ENCODE measurements at regions not wholly inside any gene's neighbourhood (a gene's known extent, or its start where the extent isn't known, plus 50 kb on each side); places are given as distances from the start of the nearest gene placed in this dataset.
"Not testable (repeated sequence)": the region's sequence is repeated elsewhere in the genome, so short reads cannot be mapped to it uniquely, and the experiment has no call there.

DNA sequence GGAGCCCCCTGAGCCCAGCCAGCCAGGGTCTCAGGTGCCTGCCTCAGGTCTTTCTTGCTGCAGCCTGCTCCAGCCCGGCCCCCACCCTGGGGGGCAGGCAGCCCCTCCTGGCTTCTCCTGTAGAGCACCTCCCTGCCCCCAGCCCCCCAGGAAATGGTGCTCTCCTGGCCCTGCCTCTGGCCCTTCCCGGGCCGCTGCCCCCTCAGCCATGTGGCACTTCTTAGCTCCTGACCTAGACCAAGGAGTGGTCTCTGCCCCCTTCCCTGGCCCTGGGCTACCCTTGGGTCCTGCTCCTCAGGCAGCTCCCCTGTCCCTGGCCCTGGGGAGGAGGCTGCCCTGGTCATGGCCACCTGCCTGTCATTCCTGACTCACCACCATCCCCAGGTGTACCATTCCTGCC, 82.0 kb upstream of the ANKRD28 start:
- H3K27me3 ChIP-seq (ENCODE audit: control insufficient read depth, insufficient read depth, low read length); H3K4me3 ChIP-seq (ENCODE audit: low read depth, low read length); H3K9ac ChIP-seq (ENCODE audit: low read depth, low read length); H3K4me1 ChIP-seq (ENCODE audit: control insufficient read depth, insufficient read depth, low read length); H3K9me3 ChIP-seq (ENCODE audit: control insufficient read depth, insufficient read depth, low read length); H3K27ac ChIP-seq (ENCODE audit: low read depth, low read length); H3K36me3 ChIP-seq (ENCODE audit: control insufficient read depth, insufficient read depth, low read length): not testable (repeated sequence)

DNA sequence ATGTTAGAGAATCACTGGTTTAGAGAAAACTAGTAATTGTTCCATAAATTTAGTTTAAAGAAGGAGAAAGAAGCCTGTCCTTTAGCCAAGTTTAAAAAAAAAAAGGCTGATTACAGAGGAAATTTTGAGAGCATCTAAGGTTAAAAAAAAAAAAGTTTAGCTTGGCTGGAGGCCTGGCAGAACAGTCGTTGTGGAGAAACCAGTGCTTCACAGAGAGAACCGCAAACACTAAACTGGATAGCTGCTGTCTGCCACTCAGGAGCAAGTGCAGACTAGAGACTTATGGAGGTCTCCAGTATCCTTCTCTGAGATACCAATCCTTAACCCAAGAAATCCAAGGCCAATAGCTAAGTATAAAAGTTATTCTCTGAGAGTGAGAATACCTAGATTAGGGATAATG, 84.8 kb upstream of the ANKRD28 start:
- no peak overlapping the region for H3K4me3 ChIP-seq (ENCODE audit: low read depth, low read length)
- no peak overlapping the region for H3K9ac ChIP-seq (ENCODE audit: low read depth, low read length)
- no peaks in the 10 kb centered on the region for H3K27me3 ChIP-seq (ENCODE audit: control insufficient read depth, insufficient read depth, low read length)
- peaks cover 5% of the 10 kb centered on the region; the same call in 1 of the 2 replicates for H3K4me1 ChIP-seq (ENCODE audit: control insufficient read depth, insufficient read depth, low read length)
- no peak overlapping the region for H3K27ac ChIP-seq (ENCODE audit: low read depth, low read length)
- no peaks in the 10 kb centered on the region for H3K9me3 ChIP-seq (ENCODE audit: control insufficient read depth, insufficient read depth, low read length)
- no peaks in the 10 kb centered on the region for H3K36me3 ChIP-seq (ENCODE audit: control insufficient read depth, insufficient read depth, low read length)

DNA sequence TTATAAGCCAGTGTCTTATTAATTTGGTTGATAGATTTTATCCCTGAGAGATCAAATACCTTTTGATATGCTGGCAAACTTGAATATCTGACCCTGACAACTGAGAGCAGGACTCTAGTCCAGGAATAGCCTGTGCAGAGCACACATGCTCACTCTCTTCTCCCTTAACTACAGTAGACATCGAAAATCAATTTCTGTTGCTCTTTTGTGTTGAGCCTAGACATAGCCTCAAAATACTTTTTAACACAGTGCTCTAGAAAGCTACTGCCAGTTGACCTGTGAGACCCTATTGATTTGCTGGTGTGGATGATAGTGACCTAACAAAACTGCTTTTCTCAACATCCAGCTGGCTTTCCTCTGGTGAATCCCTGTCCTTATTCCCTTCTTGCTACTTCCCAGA, 86.4 kb upstream of the ANKRD28 start:
- Histone ChIP-seq H3K4me1 (ENCODE audit: control insufficient read depth, insufficient read depth, low read length) (peaks cover 5% of the 10 kb centered on the region; the same call in 1 of the 2 replicates), H3K27me3 (ENCODE audit: control insufficient read depth, insufficient read depth, low read length) (no peaks in the 10 kb centered on the region), H3K27ac (ENCODE audit: low read depth, low read length) (no peak overlapping the region), H3K36me3 (ENCODE audit: control insufficient read depth, insufficient read depth, low read length) (no peaks in the 10 kb centered on the region), H3K9ac (ENCODE audit: low read depth, low read length) (no peak overlapping the region), H3K9me3 (ENCODE audit: control insufficient read depth, insufficient read depth, low read length) (no peaks in the 10 kb centered on the region), H3K4me3 (ENCODE audit: low read depth, low read length) (no peak overlapping the region)

DNA sequence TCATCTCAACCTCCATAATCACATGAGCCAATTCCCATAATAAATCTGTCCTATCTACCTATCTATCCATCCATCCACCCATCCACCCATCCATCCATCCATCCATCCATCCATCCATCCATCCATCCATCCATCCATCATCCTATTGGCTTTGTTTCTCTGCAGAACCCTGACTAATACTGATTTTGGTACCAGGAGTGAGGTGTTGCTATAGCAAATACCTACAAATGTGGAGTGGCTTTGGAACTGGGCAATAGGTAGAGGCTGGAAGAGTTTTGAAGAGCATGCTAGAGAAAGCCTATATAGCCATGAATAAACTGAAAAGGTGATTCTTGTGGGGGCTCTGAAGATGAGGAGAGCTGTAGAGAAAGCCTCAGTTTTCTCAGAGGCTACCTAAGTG, 88.7 kb upstream of the ANKRD28 start:
- Histone ChIP-seq H3K9me3 (ENCODE audit: control insufficient read depth, insufficient read depth, low read length) (no peaks in the 10 kb centered on the region), H3K27me3 (ENCODE audit: control insufficient read depth, insufficient read depth, low read length) (no peaks in the 10 kb centered on the region), H3K4me3 (ENCODE audit: low read depth, low read length) (no peak overlapping the region), H3K9ac (ENCODE audit: low read depth, low read length) (no peak overlapping the region), H3K4me1 (ENCODE audit: control insufficient read depth, insufficient read depth, low read length) (peaks cover 5% of the 10 kb centered on the region; the same call in 1 of the 2 replicates), H3K36me3 (ENCODE audit: control insufficient read depth, insufficient read depth, low read length) (no peaks in the 10 kb centered on the region), H3K27ac (ENCODE audit: low read depth, low read length) (no peak overlapping the region)

DNA sequence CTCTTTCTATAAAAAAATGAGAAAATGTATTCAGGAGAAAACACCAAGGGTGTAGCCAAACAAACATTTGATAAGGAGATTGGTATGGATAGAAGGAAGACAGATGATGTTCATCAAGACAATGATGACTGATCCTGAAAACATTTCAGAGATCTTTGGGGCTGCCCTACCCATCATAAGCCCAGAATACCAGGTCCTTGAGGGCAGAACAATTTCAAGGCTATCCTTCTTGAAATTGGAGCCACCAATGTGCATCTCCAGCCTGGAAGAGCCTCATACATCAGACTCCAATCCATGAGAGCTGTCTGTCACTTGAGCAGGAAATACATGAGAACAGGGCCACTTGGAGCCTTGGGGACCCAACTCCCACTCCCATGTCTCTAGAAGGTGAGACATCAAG, 89.5 kb upstream of the ANKRD28 start:
- Histone ChIP-seq H3K27ac (ENCODE audit: low read depth, low read length) (no peak overlapping the region), H3K9me3 (ENCODE audit: control insufficient read depth, insufficient read depth, low read length) (no peaks in the 10 kb centered on the region), H3K27me3 (ENCODE audit: control insufficient read depth, insufficient read depth, low read length) (no peaks in the 10 kb centered on the region), H3K4me1 (ENCODE audit: control insufficient read depth, insufficient read depth, low read length) (no peaks in the 10 kb centered on the region), H3K9ac (ENCODE audit: low read depth, low read length) (no peak overlapping the region), H3K36me3 (ENCODE audit: control insufficient read depth, insufficient read depth, low read length) (no peaks in the 10 kb centered on the region), H3K4me3 (ENCODE audit: low read depth, low read length) (no peak overlapping the region)

DNA sequence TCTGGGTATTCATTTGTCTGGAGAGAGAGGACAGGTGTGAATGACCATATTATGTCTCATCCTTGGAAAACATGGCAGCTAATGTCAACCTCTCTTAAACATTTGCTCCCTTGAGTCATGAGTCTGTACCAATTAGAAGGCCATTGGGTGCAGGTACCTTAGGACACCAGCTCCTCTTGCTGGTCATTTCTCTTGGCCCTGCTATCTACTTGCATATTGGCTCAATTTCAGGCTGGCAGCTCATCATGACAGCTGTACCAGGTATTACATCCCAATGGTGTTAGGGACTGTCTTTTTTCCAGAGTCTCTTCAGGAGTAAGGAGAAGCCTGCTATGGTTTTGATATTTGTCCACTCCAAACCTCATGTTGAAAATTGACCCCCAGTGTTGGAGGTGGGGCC, 92.2 kb upstream of the ANKRD28 start:
- Histone ChIP-seq H3K27ac (ENCODE audit: low read depth, low read length) (no peak overlapping the region), H3K9me3 (ENCODE audit: control insufficient read depth, insufficient read depth, low read length) (no peaks in the 10 kb centered on the region), H3K27me3 (ENCODE audit: control insufficient read depth, insufficient read depth, low read length) (no peaks in the 10 kb centered on the region), H3K4me3 (ENCODE audit: low read depth, low read length) (no peak overlapping the region), H3K36me3 (ENCODE audit: control insufficient read depth, insufficient read depth, low read length) (no peaks in the 10 kb centered on the region), H3K9ac (ENCODE audit: low read depth, low read length) (no peak overlapping the region), H3K4me1 (ENCODE audit: control insufficient read depth, insufficient read depth, low read length) (peaks cover 5% of the 10 kb centered on the region; the same call in 1 of the 2 replicates)

DNA sequence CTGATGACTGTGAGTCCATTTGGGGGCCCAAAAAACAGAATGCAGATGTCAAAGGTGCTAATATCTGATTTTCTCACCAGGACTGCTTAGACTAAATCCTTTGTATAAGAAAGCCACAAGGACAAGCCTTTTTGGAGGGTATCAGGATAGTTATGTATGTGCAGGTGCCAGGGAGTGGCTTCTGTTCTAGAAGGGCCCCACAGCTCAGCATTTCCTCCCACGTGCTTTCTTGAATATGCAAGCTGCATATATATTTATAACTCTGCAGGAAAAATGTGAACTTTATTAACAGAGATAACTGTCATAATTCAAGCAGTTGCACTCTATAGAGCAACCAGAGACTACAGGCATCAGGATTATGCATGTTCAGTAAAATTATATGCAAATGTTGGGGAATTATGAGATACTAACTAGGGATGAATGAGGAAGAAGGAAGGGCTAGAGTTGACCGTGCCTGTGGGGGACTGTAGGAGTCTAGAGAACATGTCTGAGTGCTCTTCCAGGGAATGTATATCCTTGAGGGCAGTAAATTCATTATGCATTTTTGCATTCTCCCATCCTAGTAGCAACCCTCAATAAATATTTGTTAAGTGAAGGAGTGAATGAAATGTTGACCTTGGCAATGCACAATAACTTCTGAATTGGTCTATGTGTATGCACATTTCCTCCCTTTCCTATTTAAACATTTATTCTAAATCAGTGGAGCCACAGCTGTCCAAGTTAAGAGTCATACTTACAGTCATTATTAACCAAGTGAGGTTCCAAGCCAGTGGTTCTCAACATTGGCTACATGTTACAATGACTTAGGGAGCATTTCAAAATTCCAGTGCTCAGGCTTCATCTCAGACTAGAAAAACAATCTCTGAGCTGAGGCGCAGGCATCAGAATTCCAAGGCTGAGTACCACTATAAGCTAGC, 94.8 kb upstream of the ANKRD28 start:
- peaks cover 5% of the 10 kb centered on the region; the same call in 1 of the 2 replicates for H3K4me1 ChIP-seq (ENCODE audit: control insufficient read depth, insufficient read depth, low read length)
- H3K27ac ChIP-seq (ENCODE audit: low read depth, low read length): no peak overlapping the region
- no peaks in the 10 kb centered on the region for H3K9me3 ChIP-seq (ENCODE audit: control insufficient read depth, insufficient read depth, low read length)
- no peaks in the 10 kb centered on the region for H3K27me3 ChIP-seq (ENCODE audit: control insufficient read depth, insufficient read depth, low read length)
- H3K9ac ChIP-seq (ENCODE audit: low read depth, low read length): no peak overlapping the region
- H3K4me3 ChIP-seq (ENCODE audit: low read depth, low read length): no peak overlapping the region
- H3K36me3 ChIP-seq (ENCODE audit: control insufficient read depth, insufficient read depth, low read length): no peaks in the 10 kb centered on the region

DNA sequence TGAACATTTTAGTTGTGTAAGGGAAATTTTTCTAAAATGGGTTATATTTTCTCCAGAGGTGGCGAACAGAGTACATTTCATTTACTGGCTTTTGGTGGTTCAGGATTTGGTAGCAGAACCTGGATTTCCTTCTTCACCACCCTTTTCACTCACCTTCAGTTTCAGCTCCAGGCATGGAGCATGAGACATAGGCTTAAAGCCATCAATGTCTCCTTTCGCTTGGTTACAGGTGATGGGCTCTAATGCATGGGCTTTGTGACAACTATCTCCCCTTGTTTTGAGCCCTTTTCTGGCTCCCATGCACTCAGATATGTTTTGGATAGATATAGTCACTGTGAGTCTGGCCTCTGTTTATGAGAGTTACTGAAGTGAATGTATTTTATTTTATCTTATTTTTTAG, 96.6 kb upstream of the ANKRD28 start:
- Histone ChIP-seq H3K4me3 (ENCODE audit: low read depth, low read length) (no peak overlapping the region), H3K27me3 (ENCODE audit: control insufficient read depth, insufficient read depth, low read length) (no peaks in the 10 kb centered on the region), H3K9me3 (ENCODE audit: control insufficient read depth, insufficient read depth, low read length) (no peaks in the 10 kb centered on the region), H3K36me3 (ENCODE audit: control insufficient read depth, insufficient read depth, low read length) (no peaks in the 10 kb centered on the region), H3K9ac (ENCODE audit: low read depth, low read length) (no peak overlapping the region), H3K27ac (ENCODE audit: low read depth, low read length) (peak overlapping the region; percentile 76), H3K4me1 (ENCODE audit: control insufficient read depth, insufficient read depth, low read length) (peaks cover 5% of the 10 kb centered on the region; the same call in 1 of the 2 replicates)

DNA sequence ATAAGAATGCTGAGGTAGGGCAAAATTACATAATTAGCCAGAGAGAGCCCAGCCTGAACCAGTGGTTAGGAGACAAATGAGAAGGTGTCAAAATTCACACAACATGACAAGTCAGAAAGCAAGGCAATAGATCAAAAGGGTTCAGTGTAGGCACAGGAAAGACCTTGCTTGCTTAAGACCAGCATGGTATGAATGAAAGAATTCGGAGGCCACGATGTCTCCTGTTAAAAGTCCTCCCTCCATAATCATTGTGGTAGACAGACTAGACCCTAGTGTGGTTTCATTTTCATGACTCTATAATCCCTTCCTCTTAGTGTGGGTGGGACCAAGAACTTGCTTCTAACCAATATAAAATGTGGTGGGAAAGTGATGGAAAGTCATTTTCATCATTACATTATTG, 98.7 kb upstream of the ANKRD28 start:
- peaks cover 5% of the 10 kb centered on the region; the same call in 1 of the 2 replicates for H3K4me1 ChIP-seq (ENCODE audit: control insufficient read depth, insufficient read depth, low read length)
- H3K9me3 ChIP-seq (ENCODE audit: control insufficient read depth, insufficient read depth, low read length): no peaks in the 10 kb centered on the region
- no peak overlapping the region for H3K4me3 ChIP-seq (ENCODE audit: low read depth, low read length)
- no peak overlapping the region for H3K27ac ChIP-seq (ENCODE audit: low read depth, low read length)
- H3K36me3 ChIP-seq (ENCODE audit: control insufficient read depth, insufficient read depth, low read length): no peaks in the 10 kb centered on the region
- H3K27me3 ChIP-seq (ENCODE audit: control insufficient read depth, insufficient read depth, low read length): no peaks in the 10 kb centered on the region
- H3K9ac ChIP-seq (ENCODE audit: low read depth, low read length): no peak overlapping the region

DNA sequence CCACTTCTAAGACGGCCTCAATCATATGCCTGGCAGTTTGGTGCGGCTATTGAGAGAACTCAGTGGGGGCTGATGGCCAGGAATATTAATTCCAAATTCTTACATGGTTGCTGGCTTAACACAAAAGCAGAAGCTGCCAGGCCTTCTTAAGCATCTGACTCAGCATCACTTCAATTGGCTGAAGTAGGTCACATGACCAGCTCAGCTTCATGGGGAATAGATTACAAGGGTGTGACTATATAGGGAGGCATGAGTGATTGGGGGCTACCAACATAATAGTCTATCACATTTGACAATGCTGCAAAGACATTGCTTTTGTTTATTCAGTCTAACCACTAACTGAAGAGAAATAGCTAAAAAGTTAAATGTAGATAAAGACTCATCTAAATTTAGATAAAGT, 101.6 kb upstream of the ANKRD28 start:
- no peaks in the 10 kb centered on the region for H3K36me3 ChIP-seq (ENCODE audit: control insufficient read depth, insufficient read depth, low read length)
- H3K27me3 ChIP-seq (ENCODE audit: control insufficient read depth, insufficient read depth, low read length): no peaks in the 10 kb centered on the region
- H3K4me1 ChIP-seq (ENCODE audit: control insufficient read depth, insufficient read depth, low read length): no peaks in the 10 kb centered on the region
- no peak overlapping the region for H3K4me3 ChIP-seq (ENCODE audit: low read depth, low read length)
- H3K27ac ChIP-seq (ENCODE audit: low read depth, low read length): no peak overlapping the region
- no peaks in the 10 kb centered on the region for H3K9me3 ChIP-seq (ENCODE audit: control insufficient read depth, insufficient read depth, low read length)
- H3K9ac ChIP-seq (ENCODE audit: low read depth, low read length): no peak overlapping the region

DNA sequence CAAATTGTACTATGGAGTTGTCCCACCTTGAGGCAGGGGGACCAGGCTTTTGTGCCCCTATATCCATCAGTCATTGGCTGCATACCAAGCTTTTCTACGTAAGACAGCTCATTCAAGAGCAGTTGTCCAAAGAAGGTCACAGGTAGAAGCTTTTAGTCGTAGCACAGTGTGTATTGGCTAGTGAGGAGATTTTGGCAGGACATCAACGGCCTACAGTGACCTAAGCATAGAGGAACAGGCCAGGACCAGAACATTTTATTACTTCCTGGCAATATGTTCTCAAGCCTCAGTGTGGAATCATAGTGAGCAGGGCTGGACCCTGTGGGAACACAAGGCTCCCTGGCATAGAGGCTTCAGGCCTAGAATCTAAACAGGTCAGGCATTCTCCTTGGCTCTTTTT, 105.4 kb upstream of the ANKRD28 start:
- no peaks in the 10 kb centered on the region for H3K4me1 ChIP-seq (ENCODE audit: control insufficient read depth, insufficient read depth, low read length)

More for the DNA sequence above, 105.4 kb upstream of the ANKRD28 start:
- Histone ChIP-seq H3K36me3 (ENCODE audit: control insufficient read depth, insufficient read depth, low read length) (no peaks in the 10 kb centered on the region), H3K27ac (ENCODE audit: low read depth, low read length) (no peak overlapping the region), H3K27me3 (ENCODE audit: control insufficient read depth, insufficient read depth, low read length) (no peaks in the 10 kb centered on the region), H3K9ac (ENCODE audit: low read depth, low read length) (no peak overlapping the region), H3K4me3 (ENCODE audit: low read depth, low read length) (no peak overlapping the region), H3K9me3 (ENCODE audit: control insufficient read depth, insufficient read depth, low read length) (no peaks in the 10 kb centered on the region)

All from HUES48 (cell line).